Mesendoderm (in vitro differentiated cells): ENCODE measurements at regions not wholly inside any gene's neighbourhood (a gene's known extent, or its start where the extent isn't known, plus 50 kb on each side); places are given as distances from the start of the nearest gene placed in this dataset.
"Not testable (repeated sequence)": the region's sequence is repeated elsewhere in the genome, so short reads cannot be mapped to it uniquely, and the experiment has no call there.

Experiments
- DNase-seq: peaks from one replicate; pipeline ENCODE4 v3.0.0; 2013
- H2AK5ac ChIP-seq: 2 replicates; pipeline ENCODE4 v1.6.1; 2013; ENCODE audit warnings: low read length, inconsistent platforms
- H2BK120ac ChIP-seq: 2 replicates; pipeline ENCODE4 v1.6.1; 2013; ENCODE audit warnings: low read depth, mild to moderate bottlenecking, low read length, moderate library complexity, mixed read lengths
- H2BK15ac ChIP-seq: replicated peaks from 2 replicates; pipeline ENCODE4 v1.6.1; 2013; ENCODE audit warnings: low read depth, mild to moderate bottlenecking, moderate library complexity
- H2BK5ac ChIP-seq: 2 replicates; pipeline ENCODE4 v1.6.1; 2013; ENCODE audit warnings: low read length, inconsistent platforms
- H3K18ac ChIP-seq: 2 replicates; pipeline ENCODE4 v1.6.1; 2013; ENCODE audit warnings: mild to moderate bottlenecking, low read length, mixed read lengths
- H3K23ac ChIP-seq: one replicate; pipeline ENCODE4 v1.6.1; 2013; ENCODE audit warnings: low read length
- H3K27ac ChIP-seq: 2 replicates; pipeline ENCODE4 v1.5.1; 2013; ENCODE audit warnings: low read depth, mild to moderate bottlenecking, inconsistent platforms, low read length, moderate library complexity
- H3K27me3 ChIP-seq: 2 replicates; pipeline ENCODE4 v1.6.1; 2013; ENCODE audit warnings: low read length, control low read depth, mild to moderate bottlenecking, inconsistent platforms; ENCODE audit not compliant: insufficient read depth, poor library complexity
- H3K36me3 ChIP-seq: 2 replicates; pipeline ENCODE4 v1.6.1; 2013; ENCODE audit warnings: low read length, inconsistent platforms; ENCODE audit not compliant: control insufficient read depth, insufficient read depth
- H3K4ac ChIP-seq: one replicate; pipeline ENCODE4 v1.6.1; 2013; ENCODE audit warnings: low read depth, mild to moderate bottlenecking, low read length, moderate library complexity
- H3K4me1 ChIP-seq: 2 replicates; pipeline ENCODE4 v1.6.1; 2013; ENCODE audit warnings: low read depth, low read length, inconsistent platforms; ENCODE audit not compliant: control insufficient read depth
- H3K4me2 ChIP-seq: 2 replicates; pipeline ENCODE4 v1.6.1; 2013; ENCODE audit warnings: low read length
- H3K4me3 ChIP-seq: 2 replicates; pipeline ENCODE4 v1.5.1; 2013; ENCODE audit warnings: mild to moderate bottlenecking, low read length
- H3K56ac ChIP-seq: one replicate; pipeline ENCODE4 v1.6.1; 2013; ENCODE audit warnings: low read length
- H3K79me1 ChIP-seq: 2 replicates; pipeline ENCODE4 v1.6.1; 2013; ENCODE audit warnings: low read length, inconsistent platforms
- H3K79me2 ChIP-seq: 2 replicates; pipeline ENCODE4 v1.6.1; 2013; ENCODE audit warnings: mild to moderate bottlenecking, low read length; ENCODE audit not compliant: control insufficient read depth, insufficient read depth
- H3K9ac ChIP-seq: 2 replicates; pipeline ENCODE4 v1.6.1; 2013; ENCODE audit warnings: low read length, inconsistent platforms
- H4K5ac ChIP-seq: one replicate; pipeline ENCODE4 v1.6.1; 2013; ENCODE audit warnings: low read length
- H4K8ac ChIP-seq: one replicate; pipeline ENCODE4 v1.6.1; 2013; ENCODE audit warnings: low read depth, mild to moderate bottlenecking, control low read depth, low read length, moderate library complexity
- WGBS: extraction: QIAGEN DNeasy Blood & Tissue Kit; methylation state at CpG from one replicate; pipeline ENCODE4 v1.1.7; 2013; ENCODE audit warnings: low lambda C conversion rate, missing lambda C conversion rate; ENCODE audit not compliant: insufficient coverage; ENCODE audit errors: extremely low coverage; 5-methylcytosine and 5-hydroxymethylcytosine counted together

GRCh38 chr16:59971264-59971663 is 1237.1 kb upstream of the GOT2 start:
- DNase-seq = no peak
- WGBS = no CpG with 5 or more reads among the region's 3 CpGs
- Histone ChIP-seq H3K4me1 (no peaks in the 10 kb centered on the region), H3K4me3 (no peak overlapping the region), H3K4ac (no peak overlapping the region), H3K56ac (no peak overlapping the region), H4K8ac (no peak overlapping the region), H3K36me3 (no peaks in the 10 kb centered on the region), H4K5ac (no peak overlapping the region), H3K23ac (no peak overlapping the region), H3K9ac (no peak overlapping the region), H2BK120ac (no peak overlapping the region), H3K4me2 (no peak overlapping the region), H2AK5ac (no peak overlapping the region), H3K27me3 (no peaks in the 10 kb centered on the region), H2BK15ac (no peak overlapping the region), H3K79me2 (no peaks in the 10 kb centered on the region), H2BK5ac (no peak overlapping the region), H3K27ac (no peak overlapping the region), H3K79me1 (no peaks in the 10 kb centered on the region), H3K18ac (no peak overlapping the region)

GRCh38 chr16:59964232-59964924 is 1230.3 kb upstream of the GOT2 start:
- no peaks in the 10 kb centered on the region for H3K4me1 ChIP-seq
- no peak overlapping the region for H2AK5ac ChIP-seq
- no peak overlapping the region for H3K23ac ChIP-seq
- no peak overlapping the region for H2BK120ac ChIP-seq
- H3K4me2 ChIP-seq = no peak overlapping the region
- no peak overlapping the region for H3K27ac ChIP-seq
- DNase-seq = no peak
- WGBS = no CpG with 5 or more reads among the region's 6 CpGs
- H3K4ac ChIP-seq = no peak overlapping the region
- no peaks in the 10 kb centered on the region for H3K36me3 ChIP-seq
- H4K5ac ChIP-seq = no peak overlapping the region
- H4K8ac ChIP-seq = no peak overlapping the region
- H2BK15ac ChIP-seq = no peak overlapping the region
- H3K79me1 ChIP-seq = no peaks in the 10 kb centered on the region
- H3K4me3 ChIP-seq = no peak overlapping the region
- no peaks in the 10 kb centered on the region for H3K27me3 ChIP-seq
- no peak overlapping the region for H3K18ac ChIP-seq
- no peak overlapping the region for H3K56ac ChIP-seq
- no peak overlapping the region for H2BK5ac ChIP-seq
- no peaks in the 10 kb centered on the region for H3K79me2 ChIP-seq
- H3K9ac ChIP-seq = no peak overlapping the region

- DNase-seq = no peak
- Histone ChIP-seq H3K79me2 (no peaks in the 10 kb centered on the region), H2BK5ac (no peak overlapping the region), H2BK120ac (no peak overlapping the region), H3K4me1 (no peaks in the 10 kb centered on the region), H2BK15ac (no peak overlapping the region), H3K27ac (no peak overlapping the region), H4K8ac (no peak overlapping the region), H3K18ac (no peak overlapping the region), H3K4ac (no peak overlapping the region), H3K79me1 (no peaks in the 10 kb centered on the region), H3K56ac (no peak overlapping the region), H3K36me3 (no peaks in the 10 kb centered on the region), H3K4me2 (no peak overlapping the region), H4K5ac (no peak overlapping the region), H3K27me3 (no peaks in the 10 kb centered on the region), H3K4me3 (no peak overlapping the region), H3K23ac (no peak overlapping the region), H3K9ac (no peak overlapping the region), H2AK5ac (no peak overlapping the region)
- no CpG with 5 or more reads among the region's 3 CpGs for WGBS
Measured at GRCh38 chr16:59959311-59959710, 1225.2 kb upstream of the GOT2 start.

- H3K79me1 ChIP-seq = no peaks in the 10 kb centered on the region
- no peak overlapping the region for H3K56ac ChIP-seq
- H3K36me3 ChIP-seq = no peaks in the 10 kb centered on the region
- H3K79me2 ChIP-seq = no peaks in the 10 kb centered on the region
- no peak overlapping the region for H2BK15ac ChIP-seq
- WGBS = no CpG with 5 or more reads among the region's 2 CpGs
- H3K27ac ChIP-seq = no peak overlapping the region
- H3K4me2 ChIP-seq = no peak overlapping the region
- no peak overlapping the region for H3K23ac ChIP-seq
- H3K4ac ChIP-seq = no peak overlapping the region
- no peak overlapping the region for H4K5ac ChIP-seq
- H4K8ac ChIP-seq = no peak overlapping the region
- no peak overlapping the region for H2BK5ac ChIP-seq
- DNase-seq = no peak
- no peak overlapping the region for H3K18ac ChIP-seq
- no peak overlapping the region for H3K4me3 ChIP-seq
- H2AK5ac ChIP-seq = no peak overlapping the region
- H3K9ac ChIP-seq = no peak overlapping the region
- H3K27me3 ChIP-seq = no peaks in the 10 kb centered on the region
- H2BK120ac ChIP-seq = no peak overlapping the region
- no peaks in the 10 kb centered on the region for H3K4me1 ChIP-seq
Measured at GRCh38 chr16:59950431-59950830, 1216.3 kb upstream of the GOT2 start.

GRCh38 chr16:59944041-59944440 is 1209.9 kb upstream of the GOT2 start:
- not testable (repeated sequence) for H2BK5ac ChIP-seq, H3K4me2 ChIP-seq, H3K56ac ChIP-seq, H3K9ac ChIP-seq, H3K27ac ChIP-seq, H3K27me3 ChIP-seq, H3K18ac ChIP-seq, H3K79me2 ChIP-seq, H4K5ac ChIP-seq, H4K8ac ChIP-seq, H2BK15ac ChIP-seq, H3K4ac ChIP-seq, H2AK5ac ChIP-seq, H2BK120ac ChIP-seq, H3K36me3 ChIP-seq, DNase-seq, H3K4me1 ChIP-seq, H3K23ac ChIP-seq, H3K4me3 ChIP-seq, H3K79me1 ChIP-seq
- WGBS = no CpG with 5 or more reads among the region's 5 CpGs

- no peak overlapping the region for H2BK120ac ChIP-seq
- H3K56ac ChIP-seq = no peak overlapping the region
- DNase-seq = no peak
- H3K9ac ChIP-seq = no peak overlapping the region
- H3K79me1 ChIP-seq = no peaks in the 10 kb centered on the region
- H2BK5ac ChIP-seq = no peak overlapping the region
- H3K36me3 ChIP-seq = no peaks in the 10 kb centered on the region
- H3K27ac ChIP-seq = no peak overlapping the region
- H4K8ac ChIP-seq = no peak overlapping the region
- H3K79me2 ChIP-seq = no peaks in the 10 kb centered on the region
- no peak overlapping the region for H3K4ac ChIP-seq
- WGBS = no CpG with 5 or more reads among the region's 4 CpGs
- no peak overlapping the region for H3K4me2 ChIP-seq
- no peak overlapping the region for H3K23ac ChIP-seq
- H4K5ac ChIP-seq = no peak overlapping the region
- H2AK5ac ChIP-seq = no peak overlapping the region
- no peak overlapping the region for H3K18ac ChIP-seq
- H3K27me3 ChIP-seq = no peaks in the 10 kb centered on the region
- H2BK15ac ChIP-seq = no peak overlapping the region
- no peaks in the 10 kb centered on the region for H3K4me1 ChIP-seq
- H3K4me3 ChIP-seq = no peak overlapping the region
Measured at GRCh38 chr16:59941594-59941993, 1207.5 kb upstream of the GOT2 start.
